ENCODE measurements at regions not wholly inside any gene's neighbourhood (a gene's known extent, or its start where the extent isn't known, plus 50 kb on each side); places are given as distances from the start of the nearest gene placed in this dataset.

DNA sequence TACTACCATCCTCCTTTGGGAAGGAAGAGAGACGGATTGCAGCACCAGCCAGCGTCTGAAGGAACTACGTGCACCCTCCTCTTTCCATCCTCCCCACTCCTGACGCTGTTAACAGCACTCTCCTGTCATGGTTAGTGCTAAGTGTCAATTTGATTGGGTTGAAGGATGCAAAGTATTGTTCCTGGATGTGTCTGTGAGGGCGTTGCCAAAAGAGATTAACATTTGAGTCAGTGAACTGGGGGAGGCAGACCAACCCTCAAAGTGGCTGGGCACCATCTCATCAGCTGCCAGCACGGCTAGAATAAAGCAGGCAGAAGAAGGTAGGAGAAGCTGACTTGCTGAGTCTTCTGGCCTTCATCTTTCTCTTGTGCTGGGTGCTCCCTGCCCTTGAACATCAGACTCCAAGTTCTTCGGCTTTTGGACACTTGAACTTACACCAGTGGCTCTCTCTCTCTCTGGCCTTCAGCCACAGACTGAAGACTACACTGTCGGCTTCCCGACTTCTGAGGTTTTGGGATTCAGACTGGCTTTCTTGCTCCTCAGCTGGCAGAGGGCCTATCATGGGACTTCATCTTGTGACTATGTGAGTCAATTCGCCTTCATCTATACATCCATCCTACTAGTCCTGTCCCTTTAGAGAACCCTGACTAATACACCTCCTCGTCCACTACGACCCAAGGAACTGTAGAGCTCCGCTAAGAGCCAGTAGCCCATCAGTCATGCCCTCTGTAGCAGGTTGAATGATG lies 128.2 kb upstream of the HES1 start:
- no peak overlapping the region for H4K5ac ChIP-seq (ENCODE audit: insufficient read length, low read depth, low read length)
- WGBS (ENCODE audit: extremely low coverage, insufficient read length, low lambda C conversion rate) = no CpG with 5 or more reads among the region's 13 CpGs
- H2AK5ac ChIP-seq (ENCODE audit: insufficient read length, low read length) = no peak overlapping the region
- no peak for DNase-seq
- H3K14ac ChIP-seq (ENCODE audit: insufficient read depth, low read length) = no peak overlapping the region
- no peaks in the 10 kb centered on the region for H3K79me2 ChIP-seq (ENCODE audit: insufficient read depth, low read length)
- H3K4me2 ChIP-seq (ENCODE audit: insufficient read depth, insufficient read length, low read length) = no peak overlapping the region
- no peak overlapping the region for H3K27ac ChIP-seq (ENCODE audit: insufficient read length, low read depth, low read length)
- no peak overlapping the region for H3K23ac ChIP-seq (ENCODE audit: insufficient read length, low read depth, low read length)
- peaks cover 4% of the 10 kb centered on the region; the same call in 1 of the 2 replicates for H3K4me1 ChIP-seq (ENCODE audit: insufficient read depth, low read length)
- H4K20me1 ChIP-seq (ENCODE audit: control insufficient read depth, insufficient read depth, insufficient read length) = peaks cover 3% of the 10 kb centered on the region
- no peak overlapping the region for H3K18ac ChIP-seq (ENCODE audit: insufficient read length, low read depth, low read length)
- no peak overlapping the region for H2BK20ac ChIP-seq (ENCODE audit: low read depth, low read length, poor library complexity, severe bottlenecking)
- no peak overlapping the region for H3T11ph ChIP-seq (ENCODE audit: low read length)
- H2AFZ ChIP-seq (ENCODE audit: low read length) = no peak overlapping the region
- H3K4ac ChIP-seq (ENCODE audit: low read depth, low read length) = no peak overlapping the region
- H3K56ac ChIP-seq (ENCODE audit: insufficient read length, low read depth, low read length) = no peak overlapping the region
- no peak overlapping the region for H4K91ac ChIP-seq (ENCODE audit: insufficient read length, low read depth, low read length)
- H3K9me3 Mint-ChIP-seq = no peaks in the 10 kb centered on the region; a peak in 2 of 5 replicates
- no peak overlapping the region for H4K8ac ChIP-seq (replicated peaks; ENCODE audit: insufficient read length, low read depth, low read length)
- TF ChIP-seq, protein P1, sequence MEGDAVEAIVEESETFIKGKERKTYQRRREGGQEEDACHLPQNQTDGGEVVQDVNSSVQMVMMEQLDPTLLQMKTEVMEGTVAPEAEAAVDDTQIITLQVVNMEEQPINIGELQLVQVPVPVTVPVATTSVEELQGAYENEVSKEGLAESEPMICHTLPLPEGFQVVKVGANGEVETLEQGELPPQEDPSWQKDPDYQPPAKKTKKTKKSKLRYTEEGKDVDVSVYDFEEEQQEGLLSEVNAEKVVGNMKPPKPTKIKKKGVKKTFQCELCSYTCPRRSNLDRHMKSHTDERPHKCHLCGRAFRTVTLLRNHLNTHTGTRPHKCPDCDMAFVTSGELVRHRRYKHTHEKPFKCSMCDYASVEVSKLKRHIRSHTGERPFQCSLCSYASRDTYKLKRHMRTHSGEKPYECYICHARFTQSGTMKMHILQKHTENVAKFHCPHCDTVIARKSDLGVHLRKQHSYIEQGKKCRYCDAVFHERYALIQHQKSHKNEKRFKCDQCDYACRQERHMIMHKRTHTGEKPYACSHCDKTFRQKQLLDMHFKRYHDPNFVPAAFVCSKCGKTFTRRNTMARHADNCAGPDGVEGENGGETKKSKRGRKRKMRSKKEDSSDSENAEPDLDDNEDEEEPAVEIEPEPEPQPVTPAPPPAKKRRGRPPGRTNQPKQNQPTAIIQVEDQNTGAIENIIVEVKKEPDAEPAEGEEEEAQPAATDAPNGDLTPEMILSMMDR (conservative IDR thresholded peaks at IDR 0.05) = no peak
- H3K27me3 ChIP-seq (ENCODE audit: insufficient read depth, low read length) = no peaks in the 10 kb centered on the region
- peak overlapping the region in 1 of 3 experiments; percentile 59; a peak in 1 of 7 replicates for H3K27ac Mint-ChIP-seq
- peaks cover 6% of the 10 kb centered on the region for H3K23me2 ChIP-seq (ENCODE audit: insufficient read length, low read depth, low read length, poor library complexity, severe bottlenecking)
- no peak overlapping the region for H2BK120ac ChIP-seq (ENCODE audit: low read depth, low read length, poor library complexity, severe bottlenecking)
- no peak overlapping the region for H3K9ac ChIP-seq (ENCODE audit: extremely low read depth, insufficient read length, low read length)
- no peaks in the 10 kb centered on the region for H3K36me3 Mint-ChIP-seq (ENCODE audit: insufficient read depth in 1 of 3, low read depth in 3 of 3)
- H3K79me1 ChIP-seq (ENCODE audit: insufficient read depth, low read depth, low read length, poor library complexity, severe bottlenecking) = no peaks in the 10 kb centered on the region
- H3K27me3 Mint-ChIP-seq (ENCODE audit: low read depth) = peaks cover 29% of the 10 kb centered on the region
- no peak overlapping the region for H2BK15ac ChIP-seq (ENCODE audit: low read depth, low read length)
- H3K4me3 Mint-ChIP-seq = no peak overlapping the region
- H2BK12ac ChIP-seq (ENCODE audit: insufficient read length, low read depth, low read length) = no peak overlapping the region
- no peaks in the 10 kb centered on the region for H3K9me3 ChIP-seq (ENCODE audit: control insufficient read depth, low read depth, low read length)
- peaks cover 33 to 34% of the 10 kb centered on the region in 2 experiments for H3K4me1 Mint-ChIP-seq
- H2BK5ac ChIP-seq (ENCODE audit: insufficient read length, low read length) = no peak overlapping the region

All from H9 (cell line).